ENCODE measurements at regions not wholly inside any gene's neighbourhood (a gene's known extent, or its start where the extent isn't known, plus 50 kb on each side); places are given as distances from the start of the nearest gene placed in this dataset.

DNA sequence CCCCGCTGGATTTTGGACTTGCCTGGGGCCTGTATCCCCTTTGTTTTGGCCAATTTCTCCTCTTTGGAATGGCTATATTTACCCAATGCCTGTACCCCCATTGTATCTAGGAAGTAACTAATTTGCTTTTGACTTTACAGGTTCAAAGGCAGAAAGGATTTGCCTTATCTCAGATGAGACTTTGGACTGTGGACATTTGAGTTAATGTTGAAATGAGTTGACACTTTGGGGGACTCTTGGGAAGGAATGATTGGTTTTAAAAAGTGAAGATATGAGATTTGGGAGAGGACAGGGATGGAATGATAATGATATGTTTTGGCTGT lies 1220.3 kb upstream of the CITED2 start:
- TF ChIP-seq, protein P1, sequence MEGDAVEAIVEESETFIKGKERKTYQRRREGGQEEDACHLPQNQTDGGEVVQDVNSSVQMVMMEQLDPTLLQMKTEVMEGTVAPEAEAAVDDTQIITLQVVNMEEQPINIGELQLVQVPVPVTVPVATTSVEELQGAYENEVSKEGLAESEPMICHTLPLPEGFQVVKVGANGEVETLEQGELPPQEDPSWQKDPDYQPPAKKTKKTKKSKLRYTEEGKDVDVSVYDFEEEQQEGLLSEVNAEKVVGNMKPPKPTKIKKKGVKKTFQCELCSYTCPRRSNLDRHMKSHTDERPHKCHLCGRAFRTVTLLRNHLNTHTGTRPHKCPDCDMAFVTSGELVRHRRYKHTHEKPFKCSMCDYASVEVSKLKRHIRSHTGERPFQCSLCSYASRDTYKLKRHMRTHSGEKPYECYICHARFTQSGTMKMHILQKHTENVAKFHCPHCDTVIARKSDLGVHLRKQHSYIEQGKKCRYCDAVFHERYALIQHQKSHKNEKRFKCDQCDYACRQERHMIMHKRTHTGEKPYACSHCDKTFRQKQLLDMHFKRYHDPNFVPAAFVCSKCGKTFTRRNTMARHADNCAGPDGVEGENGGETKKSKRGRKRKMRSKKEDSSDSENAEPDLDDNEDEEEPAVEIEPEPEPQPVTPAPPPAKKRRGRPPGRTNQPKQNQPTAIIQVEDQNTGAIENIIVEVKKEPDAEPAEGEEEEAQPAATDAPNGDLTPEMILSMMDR (IDR thresholded peaks at IDR 0.05; ENCODE audit: low read depth, low read length, missing control alignments), result no peak
- DNase-seq (ENCODE audit: low read depth), result no peak
- in situ Hi-C loops (cut with HindIII; ENCODE audit: low sequenced_read_pairs), result no loop called here
- H3K4me3 ChIP-seq (ENCODE audit: low read depth, low read length), result no peak overlapping the region

DNA sequence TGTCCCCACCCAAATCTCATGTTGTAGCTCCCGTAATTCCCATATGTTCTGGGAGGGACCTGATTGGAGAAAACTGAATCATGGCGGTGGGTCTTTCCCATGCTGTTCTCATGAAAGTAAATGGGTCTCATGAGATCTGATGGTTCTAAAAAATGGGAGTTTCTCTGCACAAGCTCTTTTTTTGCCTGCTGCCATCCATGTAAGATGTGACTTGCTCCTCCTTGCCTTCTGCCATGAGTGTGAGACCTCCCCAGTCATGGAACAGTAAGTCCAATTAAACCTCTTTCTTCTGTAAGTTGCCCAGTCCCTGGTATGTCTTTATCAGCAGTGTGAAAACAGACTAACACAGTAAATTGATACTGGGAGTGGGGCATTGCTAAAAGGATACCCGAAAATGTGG lies 1218.4 kb upstream of the CITED2 start:
- TF ChIP-seq, protein P1 (IDR thresholded peaks at IDR 0.05; ENCODE audit: low read depth, low read length, missing control alignments), result no peak
- no peak for DNase-seq (ENCODE audit: low read depth)
- in situ Hi-C loops (cut with HindIII; ENCODE audit: low sequenced_read_pairs), result no loop called here
- no peak overlapping the region for H3K4me3 ChIP-seq (ENCODE audit: low read depth, low read length)

DNA sequence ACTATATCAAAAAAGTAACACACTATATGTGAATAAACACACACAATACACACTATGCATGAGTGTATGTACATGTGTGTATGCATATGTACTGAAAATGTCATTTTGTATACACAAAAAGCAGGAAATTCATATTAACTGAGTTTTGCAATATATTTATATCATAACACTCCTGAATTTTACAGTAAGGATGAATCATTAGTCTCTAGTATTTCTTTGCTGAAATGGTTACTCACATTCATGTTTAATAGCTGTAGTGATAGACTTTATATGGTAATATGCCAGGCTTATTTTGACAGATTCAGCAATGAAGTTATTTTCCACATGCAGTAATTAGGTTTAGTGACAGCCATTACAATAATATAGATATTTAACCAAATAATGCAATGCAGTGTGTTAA lies 1216.2 kb upstream of the CITED2 start:
- H3K4me3 ChIP-seq (ENCODE audit: low read depth, low read length), result no peak overlapping the region
- in situ Hi-C loops (cut with HindIII; ENCODE audit: low sequenced_read_pairs), result no loop called here
- TF ChIP-seq, protein P1 (IDR thresholded peaks at IDR 0.05; ENCODE audit: low read depth, low read length, missing control alignments), result no peak
- DNase-seq (ENCODE audit: low read depth), result no peak

DNA sequence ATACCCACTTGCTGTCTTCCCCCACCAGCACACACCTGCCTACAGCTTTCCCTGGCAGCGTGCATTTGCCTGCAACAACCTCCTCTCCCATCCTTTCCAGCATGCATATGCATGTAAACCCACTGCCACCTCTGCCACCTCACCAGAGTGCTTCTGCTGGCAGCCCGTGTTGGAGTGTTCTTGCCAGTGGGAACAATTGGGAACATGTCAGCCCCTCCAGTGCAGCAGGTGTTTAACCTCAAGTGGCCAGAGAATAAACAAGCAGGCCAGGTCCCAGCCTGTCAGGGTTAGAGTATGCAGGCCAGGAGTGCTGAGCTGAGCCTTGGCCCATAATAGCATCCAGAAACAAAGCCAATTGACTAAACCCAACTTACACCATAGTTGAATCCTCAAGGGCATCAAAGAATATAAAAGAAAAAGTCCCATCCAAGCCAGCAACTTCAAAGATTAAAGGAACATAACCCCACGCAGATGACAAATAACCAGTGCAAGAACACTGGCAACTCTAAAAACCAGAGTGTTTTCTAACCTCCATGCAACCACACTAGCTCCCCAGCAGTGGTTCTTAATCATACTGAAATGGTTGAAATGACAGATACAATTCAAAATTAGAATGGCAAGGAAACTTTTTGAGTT lies 1212.1 kb upstream of the CITED2 start:
- in situ Hi-C loops (cut with HindIII; ENCODE audit: low sequenced_read_pairs), result no loop called here
- TF ChIP-seq, protein P1 (IDR thresholded peaks at IDR 0.05; ENCODE audit: low read depth, low read length, missing control alignments), result no peak
- DNase-seq (ENCODE audit: low read depth), result no peak

DNA sequence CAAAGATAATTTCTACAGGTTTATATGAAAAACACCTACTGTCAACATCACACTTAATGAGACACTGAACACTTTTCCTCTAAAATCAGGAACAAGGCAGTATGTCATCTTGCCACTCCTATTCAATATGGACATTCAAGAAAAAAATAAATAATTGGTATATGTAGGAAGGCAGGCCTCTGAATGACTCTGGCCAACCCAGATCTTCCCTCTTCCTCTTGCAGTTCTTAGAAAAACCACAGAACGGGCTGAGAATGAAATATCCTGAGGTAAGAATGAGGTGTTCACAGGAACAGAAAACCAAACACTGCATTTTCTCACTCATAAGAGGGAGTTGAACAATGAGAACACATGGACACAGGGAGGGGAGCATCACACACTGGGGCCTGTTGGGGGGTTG lies 1207.2 kb upstream of the CITED2 start:
- in situ Hi-C loops (cut with HindIII; ENCODE audit: low sequenced_read_pairs), result no loop called here

More for the DNA sequence above, 1212.1 kb upstream of the CITED2 start:
- H3K4me3 ChIP-seq (ENCODE audit: low read depth, low read length), result no peak overlapping the region

DNA sequence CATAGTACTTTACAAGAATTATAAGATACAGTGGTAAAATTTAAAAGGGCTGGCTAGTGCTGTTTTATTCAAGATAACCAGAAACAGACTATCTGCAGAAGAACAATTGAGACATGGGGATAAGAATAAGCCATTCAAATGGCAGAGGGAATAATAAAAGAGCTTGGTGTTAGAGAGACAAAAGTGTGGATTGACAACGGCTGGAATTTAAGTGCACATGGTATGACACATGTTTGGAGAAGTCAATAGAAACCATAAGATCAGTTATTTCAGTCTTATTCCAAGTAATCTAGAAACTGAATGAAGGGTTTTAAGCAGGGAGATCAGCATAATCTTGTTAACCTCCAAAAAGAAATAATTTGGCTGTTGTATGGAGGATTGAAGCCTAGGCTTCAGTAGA lies 1205.5 kb upstream of the CITED2 start:
- in situ Hi-C loops (cut with HindIII; ENCODE audit: low sequenced_read_pairs), result no loop called here

More for the DNA sequence above, 1207.2 kb upstream of the CITED2 start:
- H3K4me3 ChIP-seq (ENCODE audit: low read depth, low read length), result no peak overlapping the region
- TF ChIP-seq, protein P1 (IDR thresholded peaks at IDR 0.05; ENCODE audit: low read depth, low read length, missing control alignments), result no peak
- DNase-seq (ENCODE audit: low read depth), result no peak

More for the DNA sequence above, 1205.5 kb upstream of the CITED2 start:
- no peak for DNase-seq (ENCODE audit: low read depth)
- TF ChIP-seq, protein P1 (IDR thresholded peaks at IDR 0.05; ENCODE audit: low read depth, low read length, missing control alignments), result no peak
- H3K4me3 ChIP-seq (ENCODE audit: low read depth, low read length), result no peak overlapping the region
